ENCODE measurements at regions not wholly inside any gene's neighbourhood (a gene's known extent, or its start where the extent isn't known, plus 50 kb on each side); places are given as distances from the start of the nearest gene placed in this dataset.

- Histone ChIP-seq H3K4me1 (no peaks in the 10 kb centered on the region), H3K9me3 (no peaks in the 10 kb centered on the region), H3K27ac (no peak overlapping the region), H3K36me3 (no peaks in the 10 kb centered on the region), H3K27me3 (no peaks in the 10 kb centered on the region), H3K4me3 (no peak overlapping the region)
- ATAC-seq (ENCODE audit: low FRiP score in 2 of 2): no peak
- WGBS, 2 donors: 89 to 93% methylated on average over 2 of the region's 2 CpGs
- DNase-seq: no peak
- TF ChIP-seq POLR2A (IDR thresholded peaks at IDR 0.05) (no peak), POLR2AphosphoS5 (IDR thresholded peaks at IDR 0.05) (no peak), EP300 (IDR thresholded peaks at IDR 0.05) (no peak), CTCF (IDR thresholded peaks at IDR 0.05) (no peak)
Measured at GRCh38 chr3:162317046-162317445, 820.4 kb downstream of the OTOL1 start.

GRCh38 chr3:162328649-162329048, 832.0 kb downstream of the OTOL1 start:
- Histone ChIP-seq H3K4me3 (no peak overlapping the region), H3K36me3 (no peaks in the 10 kb centered on the region), H3K4me1 (no peaks in the 10 kb centered on the region), H3K27ac (no peak overlapping the region), H3K9me3 (no peaks in the 10 kb centered on the region), H3K27me3 (no peaks in the 10 kb centered on the region)
- WGBS, 2 donors: 89 to 98% methylated on average over 1 of the region's 1 CpG
- TF ChIP-seq POLR2A (IDR thresholded peaks at IDR 0.05): no peak
- no peak for TF ChIP-seq POLR2AphosphoS5 (IDR thresholded peaks at IDR 0.05)
- TF ChIP-seq EP300 (IDR thresholded peaks at IDR 0.05): no peak
- no peak for TF ChIP-seq CTCF (IDR thresholded peaks at IDR 0.05)
- DNase-seq (no peak), ATAC-seq (ENCODE audit: low FRiP score in 2 of 2) (no peak)

GRCh38 chr3:162329514-162329913, 832.9 kb downstream of the OTOL1 start:
- H3K36me3 ChIP-seq: no peaks in the 10 kb centered on the region
- H3K4me3 ChIP-seq: no peak overlapping the region
- WGBS, 2 donors: 79 to 90% methylated on average over 1 of the region's 1 CpG
- no peak for ATAC-seq (ENCODE audit: low FRiP score in 2 of 2)
- peaks cover 0 to 6% (median 0%) of the 10 kb centered on the region in 4 donors for H3K9me3 ChIP-seq
- H3K27me3 ChIP-seq: no peaks in the 10 kb centered on the region
- DNase-seq: no peak
- H3K27ac ChIP-seq: no peak overlapping the region
- H3K4me1 ChIP-seq: no peaks in the 10 kb centered on the region
- TF ChIP-seq POLR2A (IDR thresholded peaks at IDR 0.05) (no peak), POLR2AphosphoS5 (IDR thresholded peaks at IDR 0.05) (no peak), CTCF (IDR thresholded peaks at IDR 0.05) (no peak), EP300 (IDR thresholded peaks at IDR 0.05) (no peak)

- peaks cover 0 to 10% (median 0%) of the 10 kb centered on the region in 4 donors for H3K9me3 ChIP-seq
- no peaks in the 10 kb centered on the region for H3K4me1 ChIP-seq
- ATAC-seq (ENCODE audit: low FRiP score in 2 of 2) (no peak), DNase-seq (no peak)
- H3K27me3 ChIP-seq: no peaks in the 10 kb centered on the region
- no peaks in the 10 kb centered on the region for H3K36me3 ChIP-seq
- TF ChIP-seq EP300 (IDR thresholded peaks at IDR 0.05) (no peak), CTCF (IDR thresholded peaks at IDR 0.05) (no peak), POLR2AphosphoS5 (IDR thresholded peaks at IDR 0.05) (no peak), POLR2A (IDR thresholded peaks at IDR 0.05) (no peak)
- WGBS, 2 donors: 62 to 65% methylated on average over 3 of the region's 3 CpGs
- no peak overlapping the region for H3K27ac ChIP-seq
- no peak overlapping the region for H3K4me3 ChIP-seq
Measured at GRCh38 chr3:162332344-162332743, 835.7 kb downstream of the OTOL1 start.

- Histone ChIP-seq H3K9me3 (peaks cover 0 to 10% (median 0%) of the 10 kb centered on the region in 4 donors), H3K4me3 (no peak overlapping the region), H3K36me3 (no peaks in the 10 kb centered on the region), H3K4me1 (no peaks in the 10 kb centered on the region), H3K27ac (no peak overlapping the region), H3K27me3 (no peaks in the 10 kb centered on the region)
- no peak for DNase-seq
- 78 to 82% methylated on average over 3 of the region's 3 CpGs for WGBS, 2 donors
- no peak for ATAC-seq (ENCODE audit: low FRiP score in 2 of 2)
- TF ChIP-seq EP300 (IDR thresholded peaks at IDR 0.05) (no peak), CTCF (IDR thresholded peaks at IDR 0.05) (no peak), POLR2AphosphoS5 (IDR thresholded peaks at IDR 0.05) (no peak), POLR2A (IDR thresholded peaks at IDR 0.05) (no peak)
Measured at GRCh38 chr3:162334537-162334936, 837.9 kb downstream of the OTOL1 start.

All from upper lobe of left lung (tissue), 6 donors.